Kidney epithelial cell (primary cell): ENCODE measurements at regions not wholly inside any gene's neighbourhood (a gene's known extent, or its start where the extent isn't known, plus 50 kb on each side); places are given as distances from the start of the nearest gene placed in this dataset.

Experiments used
- DNase-seq: peaks from one replicate; pipeline ENCODE4 v3.0.0-alpha.2; 2010; ENCODE audit warnings: low read depth
- H3K27me3 ChIP-seq: 2 replicates; pipeline ENCODE4 v1.6.0; 2011; ENCODE audit warnings: low read length; ENCODE audit not compliant: control insufficient read depth, insufficient read depth
- H3K36me3 ChIP-seq: 2 replicates; pipeline ENCODE4 v1.5.1; 2011; ENCODE audit warnings: low read length; ENCODE audit not compliant: control insufficient read depth, insufficient read depth
- H3K4me3 ChIP-seq: 2 replicates; pipeline ENCODE4 v1.5.1; 2011; ENCODE audit warnings: low read depth, mild to moderate bottlenecking, control low read depth, low read length
- TF ChIP-seq, protein P1 (sequence below): IDR thresholded peaks from 2 replicates; pipeline ENCODE4 v1.5.1; 2011; ENCODE audit warnings: mild to moderate bottlenecking, moderate library complexity, low read length, control low read depth, inconsistent platforms; ENCODE audit not compliant: insufficient read depth, poor library complexity, severe bottlenecking

DNA sequence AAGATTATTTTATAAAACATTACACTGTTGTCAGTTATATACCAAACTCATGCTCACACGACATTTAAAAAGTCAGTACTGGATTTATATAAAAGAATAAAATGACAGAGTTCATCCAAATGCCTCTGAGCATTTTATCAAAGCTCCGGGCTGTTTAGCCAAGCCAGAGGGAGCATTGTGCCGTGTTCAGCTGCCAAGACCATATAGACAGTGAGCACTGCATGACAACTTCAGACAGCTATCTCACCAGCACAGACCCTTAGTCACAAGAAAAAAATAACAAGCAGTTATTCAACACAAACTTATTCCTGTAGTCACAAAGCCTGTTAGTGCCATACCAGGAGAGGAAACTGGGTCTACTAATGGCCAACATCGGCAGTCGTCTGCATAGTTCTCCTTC, 88.0 kb upstream of the PBX1 start:
- no peak overlapping the region for H3K4me3 ChIP-seq
- DNase-seq, result no peak
- H3K36me3 ChIP-seq, result no peaks in the 10 kb centered on the region
- no peaks in the 10 kb centered on the region for H3K27me3 ChIP-seq
- TF ChIP-seq, protein P1, sequence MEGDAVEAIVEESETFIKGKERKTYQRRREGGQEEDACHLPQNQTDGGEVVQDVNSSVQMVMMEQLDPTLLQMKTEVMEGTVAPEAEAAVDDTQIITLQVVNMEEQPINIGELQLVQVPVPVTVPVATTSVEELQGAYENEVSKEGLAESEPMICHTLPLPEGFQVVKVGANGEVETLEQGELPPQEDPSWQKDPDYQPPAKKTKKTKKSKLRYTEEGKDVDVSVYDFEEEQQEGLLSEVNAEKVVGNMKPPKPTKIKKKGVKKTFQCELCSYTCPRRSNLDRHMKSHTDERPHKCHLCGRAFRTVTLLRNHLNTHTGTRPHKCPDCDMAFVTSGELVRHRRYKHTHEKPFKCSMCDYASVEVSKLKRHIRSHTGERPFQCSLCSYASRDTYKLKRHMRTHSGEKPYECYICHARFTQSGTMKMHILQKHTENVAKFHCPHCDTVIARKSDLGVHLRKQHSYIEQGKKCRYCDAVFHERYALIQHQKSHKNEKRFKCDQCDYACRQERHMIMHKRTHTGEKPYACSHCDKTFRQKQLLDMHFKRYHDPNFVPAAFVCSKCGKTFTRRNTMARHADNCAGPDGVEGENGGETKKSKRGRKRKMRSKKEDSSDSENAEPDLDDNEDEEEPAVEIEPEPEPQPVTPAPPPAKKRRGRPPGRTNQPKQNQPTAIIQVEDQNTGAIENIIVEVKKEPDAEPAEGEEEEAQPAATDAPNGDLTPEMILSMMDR, result no peak

DNA sequence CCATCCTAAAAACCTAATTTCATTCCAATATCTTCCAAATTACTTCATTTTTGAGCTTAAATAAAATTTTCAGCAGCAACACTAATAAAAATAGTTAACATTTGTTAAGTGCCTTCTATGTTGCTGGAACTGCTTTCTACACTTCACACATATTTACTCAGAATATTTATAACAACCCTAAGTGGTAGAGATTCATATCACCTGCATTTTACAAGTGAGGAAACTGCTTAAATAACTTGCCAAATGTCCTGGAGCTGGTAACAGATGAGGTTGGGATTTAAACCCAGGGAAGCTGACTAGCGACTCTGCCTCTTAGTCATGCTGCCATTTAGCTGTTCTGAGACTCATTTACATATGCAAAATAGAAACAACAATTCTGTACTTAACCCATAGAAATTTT, 86.1 kb upstream of the PBX1 start:
- TF ChIP-seq, protein P1, result no peak
- DNase-seq, result no peak
- H3K4me3 ChIP-seq, result no peak overlapping the region
- no peaks in the 10 kb centered on the region for H3K27me3 ChIP-seq
- no peaks in the 10 kb centered on the region for H3K36me3 ChIP-seq

DNA sequence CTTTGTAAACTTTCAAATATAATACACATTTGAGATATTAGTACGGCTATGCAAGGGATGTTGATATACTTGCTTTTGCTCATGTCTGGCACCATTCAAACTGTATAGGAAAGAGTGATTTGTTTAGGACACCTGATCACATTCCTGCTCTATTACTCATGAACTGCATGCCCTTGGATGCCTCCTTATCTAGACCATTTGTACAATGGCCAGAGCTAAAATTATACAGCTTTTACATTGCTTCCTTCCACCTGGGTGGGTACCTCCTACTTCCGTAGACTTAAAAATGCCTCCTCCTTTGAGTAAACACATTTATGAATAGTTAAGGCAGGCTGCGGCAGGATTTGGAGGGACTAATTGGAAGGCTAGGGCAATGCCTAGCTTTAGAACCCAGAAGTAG, 85.4 kb upstream of the PBX1 start:
- Histone ChIP-seq H3K4me3 (no peak overlapping the region), H3K36me3 (no peaks in the 10 kb centered on the region), H3K27me3 (no peaks in the 10 kb centered on the region)
- TF ChIP-seq, protein P1, result no peak
- DNase-seq, result no peak

DNA sequence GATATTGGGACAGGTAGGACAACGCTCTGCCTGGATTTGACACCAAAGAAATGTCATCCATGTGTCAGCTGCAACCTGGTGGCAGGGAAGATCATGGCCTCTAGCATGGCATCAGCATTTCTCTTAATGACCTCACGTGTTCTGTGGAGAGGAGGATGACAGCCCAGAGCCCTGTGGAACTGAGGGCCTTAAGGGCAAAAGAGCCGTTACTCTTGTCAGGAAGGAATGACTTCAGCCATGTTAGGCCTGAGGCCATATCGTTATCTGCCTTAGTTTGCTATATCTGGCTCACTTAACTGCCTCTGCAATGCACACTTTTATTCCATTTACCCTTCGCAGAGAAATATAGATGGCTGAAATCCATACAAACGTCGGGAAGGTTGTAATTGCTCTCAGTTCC, 83.2 kb upstream of the PBX1 start:
- DNase-seq, result no peak
- TF ChIP-seq, protein P1, result no peak

DNA sequence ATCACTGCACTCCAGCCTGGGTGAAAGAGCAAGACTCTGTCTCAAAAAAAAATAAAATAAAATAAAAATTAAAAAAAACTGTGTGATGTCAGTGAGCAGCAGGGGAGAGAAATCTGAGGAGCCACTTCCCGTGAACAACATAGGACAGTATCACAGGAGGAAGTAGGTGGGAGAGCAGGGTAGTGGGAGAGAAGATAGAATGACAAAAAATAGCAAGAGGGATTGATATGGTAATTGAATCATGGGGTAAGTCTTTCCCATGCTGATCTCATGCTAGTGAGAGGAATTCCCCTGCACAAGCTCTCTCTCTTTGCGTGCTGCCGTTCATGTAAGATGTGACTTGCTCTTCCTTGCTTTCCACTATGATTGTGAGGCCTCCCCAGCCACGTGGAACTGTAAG, 81.6 kb upstream of the PBX1 start:
- TF ChIP-seq, protein P1, result no peak
- DNase-seq, result no peak
- Histone ChIP-seq H3K36me3 (no peaks in the 10 kb centered on the region), H3K4me3 (no peak overlapping the region), H3K27me3 (no peaks in the 10 kb centered on the region)

More for the DNA sequence above, 83.2 kb upstream of the PBX1 start:
- no peak overlapping the region for H3K4me3 ChIP-seq
- H3K27me3 ChIP-seq, result no peaks in the 10 kb centered on the region
- H3K36me3 ChIP-seq, result no peaks in the 10 kb centered on the region

DNA sequence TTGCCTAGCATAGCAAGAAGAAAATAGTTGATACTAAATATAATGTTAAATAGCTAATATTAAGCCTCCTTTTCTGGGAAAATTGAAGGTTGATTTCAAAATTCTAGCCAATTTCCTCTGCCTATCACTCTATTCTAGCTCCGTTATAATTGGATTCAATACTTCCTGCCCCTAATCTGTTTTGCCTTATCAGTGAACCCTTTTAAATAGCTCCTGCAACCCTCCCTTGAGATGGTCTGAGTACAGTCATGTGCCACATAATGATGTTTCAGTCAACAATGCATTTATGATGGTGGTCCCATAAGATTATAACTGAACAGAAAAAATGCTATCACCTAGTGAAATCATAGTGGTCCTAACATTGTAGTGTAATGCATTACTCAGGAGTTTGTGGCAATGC, 79.7 kb upstream of the PBX1 start:
- Histone ChIP-seq H3K27me3 (no peaks in the 10 kb centered on the region), H3K36me3 (no peaks in the 10 kb centered on the region), H3K4me3 (no peak overlapping the region)
- TF ChIP-seq, protein P1, result no peak
- DNase-seq, result no peak
